ENCODE measurements at regions not wholly inside any gene's neighbourhood (a gene's known extent, or its start where the extent isn't known, plus 50 kb on each side); places are given as distances from the start of the nearest gene placed in this dataset.
"Not testable (repeated sequence)": the region's sequence is repeated elsewhere in the genome, so short reads cannot be mapped to it uniquely, and the experiment has no call there.

- intact Hi-C loops (cut with DNase I; ENCODE audit: low total_unique reads), result no loop called here
- no peak overlapping the region for H3K4me3 ChIP-seq
- no peaks in the 10 kb centered on the region for H3K9me3 ChIP-seq
- H3K27ac ChIP-seq, result no peak overlapping the region
- 46 to 67% (median 63%) methylated on average over 2 of the region's 2 CpGs for WGBS, 5 donors
- TF ChIP-seq POLR2A (IDR thresholded peaks at IDR 0.05) (no peak), CTCF (IDR thresholded peaks at IDR 0.05) (no peak), POLR2AphosphoS5 (IDR thresholded peaks at IDR 0.05) (no peak), EP300 (IDR thresholded peaks at IDR 0.05) (no peak)
- no peaks in the 10 kb centered on the region for H3K4me1 ChIP-seq
- no peaks in the 10 kb centered on the region for H3K36me3 ChIP-seq
- no peak for DNase-seq
- no peaks in the 10 kb centered on the region for H3K27me3 ChIP-seq
These were observed 155.7 kb upstream of the DTNBP1 start for GRCh38 chr6:15818491-15818890.

- 87 to 95% (median 94%) methylated on average over 7 of the region's 7 CpGs for WGBS, 5 donors
- H3K4me1 ChIP-seq, result no peaks in the 10 kb centered on the region
These were observed 155.2 kb upstream of the DTNBP1 start for GRCh38 chr6:15818044-15818443.

GRCh38 chr6:15817100-15817499 lies 154.3 kb upstream of the DTNBP1 start:
- DNase-seq, result no peak
- WGBS, 5 donors, result 87 to 91% (median 88%) methylated on average over 4 of the region's 4 CpGs
- H3K27ac ChIP-seq, result no peak overlapping the region
- H3K4me1 ChIP-seq, result no peaks in the 10 kb centered on the region
- TF ChIP-seq EP300 (IDR thresholded peaks at IDR 0.05) (no peak), POLR2AphosphoS5 (IDR thresholded peaks at IDR 0.05) (no peak), CTCF (IDR thresholded peaks at IDR 0.05) (no peak), POLR2A (IDR thresholded peaks at IDR 0.05) (no peak)
- no peaks in the 10 kb centered on the region for H3K27me3 ChIP-seq
- intact Hi-C loops (cut with DNase I; ENCODE audit: low total_unique reads), result no loop called here
- H3K4me3 ChIP-seq, result no peak overlapping the region
- no peaks in the 10 kb centered on the region for H3K36me3 ChIP-seq
- no peaks in the 10 kb centered on the region for H3K9me3 ChIP-seq

More at GRCh38 chr6:15818044-15818443, 155.2 kb upstream of the DTNBP1 start:
- intact Hi-C loops (cut with DNase I; ENCODE audit: low total_unique reads), result no loop called here
- H3K27me3 ChIP-seq, result no peaks in the 10 kb centered on the region
- no peak overlapping the region for H3K4me3 ChIP-seq
- TF ChIP-seq POLR2AphosphoS5 (IDR thresholded peaks at IDR 0.05), result no peak
- no peak for TF ChIP-seq EP300 (IDR thresholded peaks at IDR 0.05)
- no peak for TF ChIP-seq POLR2A (IDR thresholded peaks at IDR 0.05)
- TF ChIP-seq CTCF (IDR thresholded peaks at IDR 0.05), result no peak
- no peak overlapping the region for H3K27ac ChIP-seq
- H3K9me3 ChIP-seq, result no peaks in the 10 kb centered on the region
- no peak for DNase-seq
- H3K36me3 ChIP-seq, result no peaks in the 10 kb centered on the region

- no peak overlapping the region for H3K27ac ChIP-seq
- no peaks in the 10 kb centered on the region for H3K27me3 ChIP-seq
- no peaks in the 10 kb centered on the region for H3K36me3 ChIP-seq
- no peak overlapping the region for H3K4me3 ChIP-seq
- intact Hi-C loops (cut with DNase I; ENCODE audit: low total_unique reads), result no loop called here
- 63 to 90% (median 83%) methylated on average over 2 of the region's 2 CpGs for WGBS, 5 donors
- no peak for DNase-seq
- no peaks in the 10 kb centered on the region for H3K4me1 ChIP-seq
- H3K9me3 ChIP-seq, result no peaks in the 10 kb centered on the region
- TF ChIP-seq EP300 (IDR thresholded peaks at IDR 0.05), result no peak
- no peak for TF ChIP-seq POLR2AphosphoS5 (IDR thresholded peaks at IDR 0.05)
- no peak for TF ChIP-seq CTCF (IDR thresholded peaks at IDR 0.05)
- no peak for TF ChIP-seq POLR2A (IDR thresholded peaks at IDR 0.05)
These were observed 153.8 kb upstream of the DTNBP1 start for GRCh38 chr6:15816661-15817060.

- H3K36me3 ChIP-seq; H3K4me3 ChIP-seq; H3K27ac ChIP-seq; intact Hi-C loops (cut with DNase I; ENCODE audit: low total_unique reads); DNase-seq; H3K27me3 ChIP-seq; H3K4me1 ChIP-seq; H3K9me3 ChIP-seq: not testable (repeated sequence)
- WGBS, 5 donors, result 58 to 79% (median 76%) methylated on average over 4 to 5 of the region's 5 CpGs
These were observed 150.9 kb upstream of the DTNBP1 start for GRCh38 chr6:15813698-15814097.

Measured in stomach (tissue), 8 donors.